HG02981 (cell line): ENCODE measurements at regions not wholly inside any gene's neighbourhood (a gene's known extent, or its start where the extent isn't known, plus 50 kb on each side); places are given as distances from the start of the nearest gene placed in this dataset.

Experiments used
- ATAC-seq: cut with Tn5 transposase; IDR thresholded peaks from one replicate; pipeline ENCODE4 v1.9.1; 2021; ENCODE audit warnings: mild to moderate bottlenecking, moderate library complexity; ENCODE audit not compliant: unreplicated experiment

GRCh38 chr21:15363921-15364320, 299.1 kb upstream of the NRIP1 start:
- no peak for ATAC-seq

- ATAC-seq: no peak
Observed at GRCh38 chr21:15365751-15366392, 301.1 kb upstream of the NRIP1 start.

GRCh38 chr21:15366555-15366954, 301.8 kb upstream of the NRIP1 start:
- ATAC-seq: no peak

GRCh38 chr21:15367061-15367626, 302.3 kb upstream of the NRIP1 start:
- no peak for ATAC-seq

- ATAC-seq: no peak
Observed at GRCh38 chr21:15370462-15370975, 305.7 kb upstream of the NRIP1 start.

GRCh38 chr21:15373941-15374340, 309.1 kb upstream of the NRIP1 start:
- ATAC-seq: no peak

- ATAC-seq: no peak
Observed at GRCh38 chr21:15379776-15380175, 315.0 kb upstream of the NRIP1 start.

- ATAC-seq: no peak
Observed at GRCh38 chr21:15383588-15383987, 318.8 kb upstream of the NRIP1 start.

GRCh38 chr21:15390049-15390448, 325.2 kb upstream of the NRIP1 start:
- ATAC-seq: no peak

- ATAC-seq: no peak
Observed at GRCh38 chr21:15397258-15397657, 332.5 kb upstream of the NRIP1 start.

- ATAC-seq: no peak
Observed at GRCh38 chr21:15400905-15401304, 328.9 kb upstream of the USP25 start.

GRCh38 chr21:15401331-15401730, 328.5 kb upstream of the USP25 start:
- no peak for ATAC-seq

GRCh38 chr21:15405214-15405613, 324.6 kb upstream of the USP25 start:
- ATAC-seq: no peak

GRCh38 chr21:15406791-15407190, 323.0 kb upstream of the USP25 start:
- ATAC-seq: no peak

- no peak for ATAC-seq
Observed at GRCh38 chr21:15407585-15407984, 322.2 kb upstream of the USP25 start.

- ATAC-seq: peak; percentile 82
Observed at GRCh38 chr21:15408089-15408488, 321.7 kb upstream of the USP25 start.

GRCh38 chr21:15409031-15409430, 320.8 kb upstream of the USP25 start:
- ATAC-seq: no peak

- ATAC-seq: no peak
Observed at GRCh38 chr21:15410853-15411252, 318.9 kb upstream of the USP25 start.

GRCh38 chr21:15414057-15414456, 315.7 kb upstream of the USP25 start:
- ATAC-seq: no peak

- no peak for ATAC-seq
Observed at GRCh38 chr21:15415541-15416261, 314.1 kb upstream of the USP25 start.

- ATAC-seq: no peak
Observed at GRCh38 chr21:15421441-15421881, 308.3 kb upstream of the USP25 start.

GRCh38 chr21:15421947-15422346, 307.8 kb upstream of the USP25 start:
- ATAC-seq: peak; percentile 40
